Neural crest cell (in vitro differentiated cells): ENCODE measurements at regions not wholly inside any gene's neighbourhood (a gene's known extent, or its start where the extent isn't known, plus 50 kb on each side); places are given as distances from the start of the nearest gene placed in this dataset.
"Not testable (repeated sequence)": the region's sequence is repeated elsewhere in the genome, so short reads cannot be mapped to it uniquely, and the experiment has no call there.

ENCODE experiments used
- DNase-seq: peaks from one replicate; pipeline ENCODE4 v3.0.0; 2021; ENCODE audit warnings: low read depth, mixed read lengths, low spot score
- H3K27ac Mint-ChIP-seq: one replicate; pipeline ENCODE4 v1.8.0; 2021; ENCODE audit warnings: mild to moderate bottlenecking, mixed read lengths; ENCODE audit not compliant: unreplicated experiment
- H3K27me3 Mint-ChIP-seq: 2 replicates; pipeline ENCODE4 v1.8.0; 2021; ENCODE audit warnings: low read depth, mild to moderate bottlenecking, mixed read lengths
- H3K36me3 Mint-ChIP-seq: 2 replicates; pipeline ENCODE4 v1.8.0; 2021; ENCODE audit warnings: low read depth, mild to moderate bottlenecking, mixed read lengths
- H3K4me1 Mint-ChIP-seq: 2 replicates; pipeline ENCODE4 v1.8.0; 2021; ENCODE audit warnings: mixed read lengths
- H3K4me3 Mint-ChIP-seq: one replicate; pipeline ENCODE4 v1.8.0; 2021; ENCODE audit warnings: mild to moderate bottlenecking, mixed read lengths
- H3K9me3 Mint-ChIP-seq: 2 replicates; pipeline ENCODE4 v1.8.0; 2021; ENCODE audit warnings: mixed read lengths
- CTCF ChIP-seq: fragments of 200-600 bp; sonication (generic); conservative IDR thresholded peaks from 2 replicates; pipeline ENCODE4 v1.5.0; 2021; ENCODE audit warnings: antibody characterized with exemption, mild to moderate bottlenecking

- TF ChIP-seq CTCF, result no peak
- H3K4me3 Mint-ChIP-seq, result no peak overlapping the region
- H3K27ac Mint-ChIP-seq, result no peak overlapping the region
- no peaks in the 10 kb centered on the region for H3K27me3 Mint-ChIP-seq
- no peaks in the 10 kb centered on the region for H3K4me1 Mint-ChIP-seq
- DNase-seq, result no peak
- no peaks in the 10 kb centered on the region for H3K9me3 Mint-ChIP-seq
- H3K36me3 Mint-ChIP-seq, result no peaks in the 10 kb centered on the region
Measured at GRCh38 chr3:137148406-137148805, 190.6 kb downstream of the IL20RB start.

- Mint-ChIP-seq H3K9me3 (no peaks in the 10 kb centered on the region), H3K4me1 (no peaks in the 10 kb centered on the region), H3K4me3 (no peak overlapping the region), H3K36me3 (no peaks in the 10 kb centered on the region), H3K27me3 (no peaks in the 10 kb centered on the region), H3K27ac (no peak overlapping the region)
- DNase-seq, result no peak
- no peak for TF ChIP-seq CTCF
Measured at GRCh38 chr3:137148917-137149316, 191.1 kb downstream of the IL20RB start.

- Mint-ChIP-seq H3K27ac (no peak overlapping the region), H3K36me3 (no peaks in the 10 kb centered on the region), H3K4me3 (no peak overlapping the region), H3K27me3 (no peaks in the 10 kb centered on the region), H3K9me3 (no peaks in the 10 kb centered on the region), H3K4me1 (no peaks in the 10 kb centered on the region)
- TF ChIP-seq CTCF, result no peak
- DNase-seq, result no peak
Measured at GRCh38 chr3:137150825-137151224, 193.0 kb downstream of the IL20RB start.

GRCh38 chr3:137153046-137153445 lies 195.3 kb downstream of the IL20RB start:
- H3K4me1 Mint-ChIP-seq, H3K36me3 Mint-ChIP-seq, H3K4me3 Mint-ChIP-seq, H3K9me3 Mint-ChIP-seq, H3K27me3 Mint-ChIP-seq, DNase-seq: not testable (repeated sequence)
- peak overlapping the region; percentile 16 for H3K27ac Mint-ChIP-seq

- TF ChIP-seq CTCF, result no peak
- peaks cover 11% of the 10 kb centered on the region for H3K4me1 Mint-ChIP-seq
- peak overlapping the region; percentile 10 for H3K27ac Mint-ChIP-seq
- H3K4me3 Mint-ChIP-seq, result no peak overlapping the region
- no peak for DNase-seq
- H3K27me3 Mint-ChIP-seq, result no peaks in the 10 kb centered on the region
- no peaks in the 10 kb centered on the region for H3K9me3 Mint-ChIP-seq
- H3K36me3 Mint-ChIP-seq, result no peaks in the 10 kb centered on the region
Measured at GRCh38 chr3:137163241-137163871, 205.6 kb downstream of the IL20RB start.

- H3K27me3 Mint-ChIP-seq, result no peaks in the 10 kb centered on the region
- H3K4me3 Mint-ChIP-seq, result no peak overlapping the region
- no peaks in the 10 kb centered on the region for H3K9me3 Mint-ChIP-seq
- no peak for TF ChIP-seq CTCF
- peak overlapping the region; percentile 10 for H3K27ac Mint-ChIP-seq
- H3K36me3 Mint-ChIP-seq, result no peaks in the 10 kb centered on the region
- DNase-seq, result no peak
- H3K4me1 Mint-ChIP-seq, result peaks cover 11% of the 10 kb centered on the region
Measured at GRCh38 chr3:137163958-137164357, 206.2 kb downstream of the IL20RB start.
